ENCODE measurements at regions not wholly inside any gene's neighbourhood (a gene's known extent, or its start where the extent isn't known, plus 50 kb on each side); places are given as distances from the start of the nearest gene placed in this dataset.

- no peak for TF ChIP-seq ZNF274 (IDR thresholded peaks at IDR 0.05; ENCODE audit: low read depth, low read length)
- TF ChIP-seq SUZ12 (IDR thresholded peaks at IDR 0.05; ENCODE audit: extremely low read depth, insufficient read depth, insufficient read length) = no peak
These were observed 1851.7 kb downstream of the PCDH9 start for GRCh38 chr13:65378484-65378883.
